NCI-H1105 treated with DMSO at 0.1 percent for 48 hours (cell line): ENCODE measurements at regions not wholly inside any gene's neighbourhood (a gene's known extent, or its start where the extent isn't known, plus 50 kb on each side); places are given as distances from the start of the nearest gene placed in this dataset.
"Not testable (repeated sequence)": the region's sequence is repeated elsewhere in the genome, so short reads cannot be mapped to it uniquely, and the experiment has no call there.

Source experiments
- DNase-seq: peaks from one replicate; lab custom pipeline; 2025; lab: John Stamatoyannopoulos, UW

DNA sequence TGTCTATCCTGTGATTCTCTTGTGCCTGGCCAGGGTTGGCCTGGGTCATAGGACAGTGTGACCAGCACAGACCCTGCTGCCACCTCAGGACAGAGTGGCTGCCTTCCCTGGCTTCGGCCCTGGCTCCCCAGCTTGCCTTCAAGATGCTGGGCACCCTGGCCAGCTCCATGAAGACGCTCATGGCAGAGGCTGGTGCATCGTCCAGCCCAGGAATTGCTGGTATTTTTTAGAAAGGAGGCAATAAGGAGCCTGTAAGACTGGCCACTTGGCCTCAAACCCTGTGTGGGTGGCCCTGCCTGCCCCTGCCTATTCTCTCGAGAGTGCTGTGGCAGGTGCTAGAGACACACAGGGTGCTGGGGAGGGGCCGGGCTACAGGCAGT lies 70.4 kb upstream of the ACTRT2 start:
- no peak for DNase-seq

GRCh38 chr1:2951856-2952255 lies 69.4 kb upstream of the ACTRT2 start:
- DNase-seq: no peak

DNA sequence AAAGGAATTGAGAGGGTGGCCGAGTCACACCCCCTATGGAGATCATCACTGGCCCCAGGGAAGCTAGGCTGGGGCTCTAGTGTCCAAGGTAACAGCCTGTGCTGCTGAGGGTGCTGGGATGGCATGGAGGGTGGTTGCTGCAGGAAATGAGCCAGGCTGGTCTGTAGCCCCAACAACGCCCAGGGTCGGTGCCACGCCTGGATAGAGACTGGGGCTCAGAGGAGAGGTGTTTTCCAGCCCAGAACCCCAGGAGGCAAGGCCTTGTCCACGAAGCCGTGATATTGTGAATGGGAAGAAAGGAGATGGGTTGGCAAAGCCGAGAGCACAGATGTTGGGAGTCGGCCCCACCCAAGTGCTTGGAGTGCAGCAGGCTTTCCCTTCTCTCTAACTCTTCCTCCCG lies 68.9 kb upstream of the ACTRT2 start:
- no peak for DNase-seq

DNA sequence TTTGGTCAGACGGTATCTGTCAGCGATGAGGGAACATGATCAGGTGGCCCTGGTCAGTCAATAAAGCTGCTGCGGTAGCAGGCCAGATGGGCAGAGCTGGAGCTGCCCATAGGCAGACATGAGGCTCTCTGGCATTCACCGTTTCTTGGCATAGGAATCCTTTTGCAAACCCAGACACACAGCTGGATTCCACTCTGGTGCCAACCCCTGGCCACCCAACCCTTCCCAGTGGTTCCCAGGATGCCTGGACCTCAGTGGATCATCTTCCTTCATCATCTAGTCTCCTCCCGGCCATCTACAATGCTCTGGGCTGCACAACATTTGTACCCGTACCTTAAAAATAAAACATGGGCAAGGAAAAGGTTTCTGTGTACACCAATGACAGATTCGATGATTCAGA lies 68.3 kb upstream of the ACTRT2 start:
- no peak for DNase-seq

- no peak for DNase-seq
These were observed 67.5 kb upstream of the ACTRT2 start for GRCh38 chr1:2953688-2954285.

DNA sequence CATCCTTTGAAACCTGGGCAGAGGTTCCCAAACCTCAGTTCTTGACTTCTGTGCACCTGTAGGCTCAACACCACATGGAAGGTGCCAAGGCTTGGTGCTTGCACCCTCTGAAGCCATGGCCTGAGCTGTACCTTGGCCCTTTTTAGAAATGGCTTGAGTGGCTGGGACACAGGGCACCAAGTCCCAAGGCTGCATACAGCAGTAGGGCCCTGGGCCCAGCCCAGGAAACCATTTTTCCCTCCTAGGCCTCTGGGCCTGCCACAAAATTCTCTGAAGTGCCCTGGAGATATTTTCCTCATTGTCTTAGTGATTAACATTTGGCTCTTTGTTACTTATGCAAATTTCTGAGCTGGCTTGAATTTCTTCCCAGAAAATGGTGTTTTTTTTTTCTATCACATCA lies 65.6 kb upstream of the ACTRT2 start:
- no peak for DNase-seq

DNA sequence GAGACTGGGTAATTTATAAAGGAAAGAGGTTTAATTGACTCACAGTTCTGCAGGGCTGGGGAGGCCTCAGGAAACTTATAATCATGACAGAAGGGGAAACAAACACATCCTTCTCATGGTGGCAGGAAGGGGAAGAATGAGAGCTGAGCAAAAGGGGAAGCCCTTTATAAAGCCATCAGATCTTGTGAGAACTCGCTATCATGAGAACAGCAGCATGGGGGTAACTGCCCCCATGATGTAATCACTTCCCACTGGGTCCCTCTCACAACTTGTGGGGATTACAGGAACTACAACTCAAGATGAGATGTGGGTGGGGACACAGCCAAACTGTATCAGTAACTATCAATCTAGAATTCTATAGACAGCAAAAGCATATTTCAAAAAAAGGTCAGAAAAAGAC lies 64.7 kb upstream of the ACTRT2 start:
- no peak for DNase-seq

DNA sequence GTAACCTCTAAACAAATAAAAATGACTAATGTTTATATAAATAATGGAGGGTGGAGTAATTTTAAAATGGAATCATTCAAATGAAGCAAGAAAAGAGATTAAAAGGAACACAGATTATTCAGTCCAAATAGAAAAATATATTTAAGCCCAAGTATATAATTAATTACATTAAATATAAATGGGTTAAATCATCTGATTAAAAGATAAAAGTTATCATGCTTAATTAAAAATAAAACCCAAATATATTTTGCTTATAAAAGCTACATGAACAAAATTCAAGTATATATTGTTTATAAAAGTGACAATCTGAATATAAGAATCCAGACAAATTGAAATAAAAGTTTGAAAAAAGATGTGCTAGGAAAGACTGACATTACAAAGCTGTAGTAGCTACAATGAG lies 63.9 kb upstream of the ACTRT2 start:
- DNase-seq: no peak

GRCh38 chr1:2959881-2960280 lies 61.4 kb upstream of the ACTRT2 start:
- not testable (repeated sequence) for DNase-seq

- DNase-seq: no peak
These were observed 60.2 kb upstream of the ACTRT2 start for GRCh38 chr1:2961081-2961480.

- DNase-seq: no peak
These were observed 59.6 kb upstream of the ACTRT2 start for GRCh38 chr1:2961661-2962060.

DNA sequence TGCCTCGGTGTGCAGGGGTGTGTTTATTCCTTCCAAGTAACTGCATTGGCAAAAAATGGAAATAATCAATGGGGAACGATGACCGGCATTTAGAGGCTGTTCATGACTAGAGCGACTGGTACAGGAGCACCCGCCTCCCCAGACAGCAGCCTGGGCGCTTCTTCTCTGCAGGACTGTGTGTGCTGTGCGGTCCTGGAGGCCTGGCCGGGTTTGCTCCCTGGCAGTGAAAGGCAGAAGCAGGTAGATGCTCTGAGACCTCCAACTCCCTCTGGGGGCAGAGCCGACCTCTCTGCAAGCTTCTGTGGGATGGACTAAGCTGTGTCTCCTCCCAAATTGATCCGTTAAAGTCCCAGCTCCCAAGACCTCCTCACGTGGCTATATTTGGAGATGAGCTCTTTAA lies 59.2 kb upstream of the ACTRT2 start:
- no peak for DNase-seq

- no peak for DNase-seq
These were observed 58.7 kb upstream of the ACTRT2 start for GRCh38 chr1:2962541-2962940.

DNA sequence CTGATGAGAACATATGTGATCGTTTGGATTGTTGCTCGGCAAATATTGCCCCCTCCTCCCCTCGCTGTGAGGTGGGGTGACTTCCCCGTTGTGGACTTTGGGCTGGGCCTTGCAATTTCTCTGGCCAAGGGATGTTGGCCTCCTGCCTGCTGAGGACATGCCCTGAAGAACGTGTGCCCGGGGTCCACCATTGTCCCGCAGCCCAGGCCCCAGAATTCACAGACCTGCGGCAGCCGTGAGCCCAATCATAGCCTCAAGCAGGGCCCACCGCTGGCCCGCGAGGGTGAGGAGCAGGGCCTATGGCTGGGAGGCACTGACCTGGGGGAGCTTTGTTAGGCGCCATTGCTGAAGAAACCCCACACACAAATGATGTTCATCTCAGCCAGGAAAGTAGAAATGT lies 58.3 kb upstream of the ACTRT2 start:
- no peak for DNase-seq

DNA sequence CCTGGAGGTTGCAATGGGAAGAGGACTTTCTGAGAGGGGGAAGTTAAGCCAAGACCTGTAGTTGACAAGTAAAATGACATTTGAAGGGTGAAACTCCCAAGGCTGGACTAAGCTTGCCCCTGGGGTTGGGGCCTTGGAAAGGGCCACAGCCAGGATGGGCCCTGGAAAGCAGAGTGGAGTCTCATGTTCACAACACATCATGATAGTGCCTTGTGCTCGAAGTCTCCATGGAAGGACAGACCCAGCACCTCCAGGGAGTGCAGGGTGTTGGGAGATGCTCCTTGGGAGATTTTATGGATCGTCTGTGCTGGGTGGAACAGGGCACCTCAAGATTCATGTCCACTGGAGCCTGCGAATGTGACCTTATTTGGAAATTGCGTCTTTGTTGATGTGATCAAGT lies 55.6 kb upstream of the ACTRT2 start:
- no peak for DNase-seq

- DNase-seq: no peak
These were observed 54.6 kb upstream of the ACTRT2 start for GRCh38 chr1:2966449-2967328.

DNA sequence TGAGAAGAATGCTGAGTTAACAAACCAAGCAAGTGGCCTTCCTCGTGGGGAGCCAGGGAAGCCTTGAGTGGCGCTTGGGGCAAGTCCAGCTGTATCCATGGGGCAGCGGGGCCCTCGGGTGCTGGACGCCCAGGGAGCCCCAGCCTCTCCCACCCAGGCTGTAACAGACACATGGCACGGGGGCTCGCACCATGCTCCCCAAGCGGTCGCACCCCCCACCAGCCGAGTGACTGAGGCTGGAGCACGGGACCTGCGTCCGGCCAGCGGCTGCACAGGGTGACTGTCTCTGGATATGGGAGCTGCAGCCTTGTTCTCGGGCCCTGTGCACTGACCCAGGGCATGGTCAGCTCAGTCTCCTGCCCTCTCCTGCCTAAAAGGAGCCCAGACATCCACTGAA lies 53.9 kb upstream of the ACTRT2 start:
- DNase-seq: no peak

DNA sequence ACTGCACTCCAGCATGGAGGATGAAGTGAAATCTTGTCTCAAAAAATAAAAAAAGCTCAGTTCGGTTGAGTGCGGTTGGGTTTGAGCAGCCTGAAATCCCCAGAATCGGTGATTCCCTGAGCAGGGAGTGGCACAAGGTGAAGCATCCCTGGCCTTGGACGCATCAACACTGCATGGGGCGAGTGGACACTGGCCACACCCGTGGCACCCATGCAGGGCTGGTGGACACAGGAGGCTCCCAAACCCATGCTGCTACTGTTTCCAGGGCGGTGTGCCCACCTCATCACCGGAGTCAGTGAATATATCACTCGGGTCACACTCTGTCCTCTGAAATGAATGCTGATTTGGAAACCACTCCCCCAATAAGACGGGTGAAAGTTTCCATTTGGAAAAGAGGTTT lies 53.4 kb upstream of the ACTRT2 start:
- DNase-seq: no peak

DNA sequence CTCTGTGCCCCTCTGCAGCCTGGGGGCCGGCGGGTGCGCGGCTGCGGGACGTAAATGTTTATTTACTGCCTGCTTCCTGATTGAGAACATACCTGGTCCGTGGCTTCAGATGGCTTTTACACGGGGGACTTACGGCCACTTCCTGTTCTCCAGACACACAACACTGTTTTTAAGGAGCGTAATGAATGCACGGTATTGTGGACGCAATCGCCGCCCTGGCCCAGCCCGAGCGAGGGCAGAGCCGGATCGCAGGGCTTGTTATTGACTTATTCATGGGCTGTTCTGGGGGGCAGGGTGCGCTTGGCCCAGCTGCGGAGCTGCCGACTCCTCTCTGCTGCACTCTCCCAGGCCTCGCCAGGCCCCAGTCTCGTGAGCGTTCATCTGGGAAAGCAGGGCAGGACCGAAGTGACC lies 52.8 kb upstream of the ACTRT2 start:
- no peak for DNase-seq

GRCh38 chr1:2969011-2969844 lies 52.0 kb upstream of the ACTRT2 start:
- no peak for DNase-seq

GRCh38 chr1:2969845-2970291 lies 51.4 kb upstream of the ACTRT2 start:
- no peak for DNase-seq

DNA sequence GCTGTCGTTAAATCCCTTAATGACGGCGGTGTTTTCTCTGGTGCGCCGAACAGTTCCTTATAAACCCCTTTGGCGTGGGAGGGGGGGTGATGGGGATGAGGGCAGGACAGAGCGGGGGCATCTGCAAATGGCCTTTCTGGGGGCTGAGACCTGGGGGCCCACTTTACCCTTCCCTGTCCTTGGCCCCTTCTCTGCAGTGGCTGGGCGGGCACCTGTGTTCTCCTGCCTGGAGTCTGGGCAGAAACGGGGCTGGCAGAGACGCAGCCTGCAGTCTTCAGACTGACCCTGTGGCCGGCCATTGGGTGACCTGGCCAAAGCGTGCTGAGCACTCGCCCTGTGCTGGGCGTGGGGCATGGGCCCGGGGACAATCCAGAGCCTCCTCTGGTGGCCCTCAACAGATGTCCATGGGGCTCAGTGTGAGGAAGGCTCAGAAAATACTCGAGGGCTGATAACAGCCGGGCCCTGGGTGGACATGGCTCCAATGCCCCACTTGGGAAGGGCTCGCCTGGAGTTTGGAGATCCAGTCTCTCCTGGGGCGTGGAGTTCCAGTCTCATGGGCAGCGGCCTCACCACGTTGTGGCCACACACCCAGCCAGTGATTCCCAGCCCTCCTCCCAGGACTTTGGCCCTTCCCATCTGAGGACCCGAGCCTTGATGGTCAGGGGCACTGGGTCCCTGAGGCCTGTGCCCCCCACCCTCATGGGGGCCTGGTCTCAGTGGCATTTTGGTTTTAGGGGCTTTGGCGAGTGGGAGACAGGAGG lies 50.8 kb upstream of the ACTRT2 start:
- DNase-seq: no peak
